HUES64 (cell line): ENCODE measurements at regions not wholly inside any gene's neighbourhood (a gene's known extent, or its start where the extent isn't known, plus 50 kb on each side); places are given as distances from the start of the nearest gene placed in this dataset.

Source experiments
- H3K27ac ChIP-seq: 2 replicates; pipeline ENCODE4 v1.7.0; 2013; ENCODE audit warnings: low read depth, low read length, inconsistent platforms
- H3K27me3 ChIP-seq: 2 replicates; pipeline ENCODE4 v1.6.1; 2013; ENCODE audit warnings: mild to moderate bottlenecking, low read length; ENCODE audit not compliant: insufficient read depth
- H3K36me3 ChIP-seq: 2 replicates; pipeline ENCODE4 v1.6.1; 2013; ENCODE audit warnings: mild to moderate bottlenecking, low read length; ENCODE audit not compliant: insufficient read depth
- H3K4me1 ChIP-seq: 2 replicates; pipeline ENCODE4 v1.6.1; 2013; ENCODE audit warnings: mild to moderate bottlenecking, low read length, moderate library complexity; ENCODE audit not compliant: insufficient read depth
- H3K4me3 ChIP-seq: 2 replicates; pipeline ENCODE4 v1.5.1; 2013; ENCODE audit warnings: mild to moderate bottlenecking, low read length, moderate library complexity
- H3K9ac ChIP-seq: 2 replicates; pipeline ENCODE4 v1.6.1; 2013; ENCODE audit warnings: mild to moderate bottlenecking, low read depth, low read length
- H3K9me3 ChIP-seq: 2 replicates; pipeline ENCODE4 v1.6.1; 2013; ENCODE audit warnings: low read depth, low read length; ENCODE audit not compliant: insufficient read depth
- WGBS: fragments of 150-250, 120-280 bp; methylation state at CpG from one replicate; pipeline ENCODE4 v1.1.7; 2013; ENCODE audit warnings: missing lambda C conversion rate; 5-methylcytosine and 5-hydroxymethylcytosine counted together

DNA sequence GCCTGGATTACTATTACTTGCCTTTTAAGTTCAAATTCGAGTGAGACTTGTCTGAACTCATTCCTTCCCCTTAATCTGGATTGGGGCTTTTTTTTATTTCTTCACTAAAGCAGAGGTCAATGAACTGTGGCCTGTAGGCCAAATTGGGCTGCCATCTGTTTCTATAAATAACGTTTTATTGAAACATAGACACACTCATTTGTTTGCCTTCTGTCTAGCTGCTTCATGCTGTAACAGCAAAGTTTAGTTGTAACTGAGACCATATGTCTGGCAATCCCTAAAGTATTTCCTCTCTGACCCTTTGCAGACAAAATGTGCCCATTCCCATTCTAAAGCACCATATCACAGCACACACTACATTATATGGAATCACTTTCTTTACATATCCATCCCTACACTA is 207.9 kb upstream of the ISX start:
- WGBS, result 95% methylated on average over 2 of the region's 2 CpGs
- Histone ChIP-seq H3K9me3 (no peaks in the 10 kb centered on the region; the same call in 1 of the 2 replicates), H3K27me3 (no peaks in the 10 kb centered on the region), H3K4me3 (no peak overlapping the region), H3K9ac (no peak overlapping the region), H3K36me3 (no peaks in the 10 kb centered on the region), H3K4me1 (no peaks in the 10 kb centered on the region), H3K27ac (no peak overlapping the region)

DNA sequence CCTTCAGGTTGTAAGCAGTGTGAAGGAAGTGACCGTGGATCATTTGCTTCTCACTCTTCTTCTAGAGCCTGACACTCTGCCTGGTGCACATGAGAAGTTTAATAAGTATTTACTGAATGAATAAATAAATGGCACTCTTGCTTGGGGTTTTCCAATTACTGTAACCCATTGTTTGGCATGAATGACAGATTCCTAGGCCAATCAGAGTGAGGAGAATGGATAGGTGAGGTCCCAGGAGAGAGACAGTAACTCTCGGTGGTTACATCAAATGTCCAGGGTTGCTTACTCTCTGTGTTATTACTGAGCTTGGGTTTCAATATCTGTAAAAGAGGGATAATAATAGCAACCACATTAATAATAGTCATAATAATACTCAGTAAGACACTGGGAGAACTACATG is 204.2 kb upstream of the ISX start:
- Histone ChIP-seq H3K9me3 (no peaks in the 10 kb centered on the region; the same call in 1 of the 2 replicates), H3K4me3 (no peak overlapping the region), H3K36me3 (no peaks in the 10 kb centered on the region), H3K27ac (no peak overlapping the region), H3K27me3 (no peaks in the 10 kb centered on the region), H3K9ac (no peak overlapping the region), H3K4me1 (no peaks in the 10 kb centered on the region)
- 94% methylated on average over 2 of the region's 2 CpGs for WGBS

DNA sequence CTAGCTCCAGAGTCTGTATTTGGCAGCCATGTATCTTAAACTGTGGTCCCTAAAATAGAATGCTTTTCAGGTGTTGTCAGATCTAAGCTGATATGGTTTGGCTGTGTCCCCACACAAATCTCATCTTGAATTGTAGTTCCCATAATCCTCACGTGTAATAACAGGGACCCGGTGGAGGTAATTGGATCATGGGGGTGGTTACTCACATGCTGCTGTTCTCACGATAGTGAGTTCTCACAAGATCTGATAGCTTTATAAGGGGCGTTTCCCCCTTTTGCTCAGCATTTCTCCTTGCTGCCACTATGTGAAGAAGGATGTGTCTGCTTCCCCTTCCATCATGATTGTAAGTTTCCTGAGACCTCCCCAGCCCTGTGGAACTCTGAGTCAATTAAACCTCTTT is 199.9 kb upstream of the ISX start:
- Histone ChIP-seq H3K9ac (no peak overlapping the region), H3K27me3 (no peaks in the 10 kb centered on the region), H3K4me1 (no peaks in the 10 kb centered on the region), H3K4me3 (no peak overlapping the region), H3K27ac (no peak overlapping the region), H3K9me3 (no peaks in the 10 kb centered on the region), H3K36me3 (no peaks in the 10 kb centered on the region)
- whole genome bisulfite sequencing, result 95% methylated on average over 4 of the region's 4 CpGs

DNA sequence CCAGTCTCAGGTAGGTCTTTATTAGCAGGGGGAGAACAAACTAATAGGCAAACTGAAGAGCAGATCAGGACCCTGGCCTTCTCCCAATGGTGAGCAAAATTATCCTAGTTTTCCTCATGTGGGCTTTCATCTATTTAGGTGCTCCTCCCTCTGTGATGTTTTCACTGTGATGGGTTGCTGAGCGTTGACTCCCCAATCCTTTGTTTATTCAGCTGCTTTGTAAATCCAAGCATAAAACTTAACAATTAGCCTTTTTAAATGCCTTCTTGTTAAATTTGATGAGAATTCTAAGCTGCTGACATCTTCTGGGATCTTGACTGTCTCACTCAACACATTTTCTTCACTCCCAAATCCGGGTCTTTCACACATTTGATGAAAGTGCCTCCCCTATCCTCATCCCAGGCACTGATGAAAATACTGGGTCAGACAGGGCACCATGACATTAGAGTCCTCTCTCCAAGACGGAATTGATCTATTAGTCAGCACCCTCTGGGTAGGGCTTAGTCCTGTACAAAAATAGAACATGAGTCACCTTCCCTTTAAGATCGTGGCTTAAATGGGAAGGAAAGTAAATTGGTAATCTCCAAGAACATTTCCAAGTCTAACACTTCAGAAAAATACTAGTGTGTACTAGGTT is 199.3 kb upstream of the ISX start:
- 83% methylated on average over 4 of the region's 4 CpGs for WGBS
- H3K27me3 ChIP-seq, result no peaks in the 10 kb centered on the region

GRCh38 chr22:34877506-34877905 is 188.5 kb upstream of the ISX start:
- Histone ChIP-seq H3K4me1 (no peaks in the 10 kb centered on the region), H3K9ac (no peak overlapping the region), H3K36me3 (no peaks in the 10 kb centered on the region), H3K27ac (no peak overlapping the region), H3K4me3 (no peak overlapping the region), H3K27me3 (no peaks in the 10 kb centered on the region; the same call in 1 of the 2 replicates), H3K9me3 (no peaks in the 10 kb centered on the region)
- WGBS, result 79% methylated on average over 1 of the region's 1 CpG

More for the DNA sequence above, 199.3 kb upstream of the ISX start:
- Histone ChIP-seq H3K36me3 (no peaks in the 10 kb centered on the region), H3K9me3 (no peaks in the 10 kb centered on the region), H3K4me3 (no peak overlapping the region), H3K9ac (no peak overlapping the region), H3K27ac (no peak overlapping the region), H3K4me1 (no peaks in the 10 kb centered on the region)

DNA sequence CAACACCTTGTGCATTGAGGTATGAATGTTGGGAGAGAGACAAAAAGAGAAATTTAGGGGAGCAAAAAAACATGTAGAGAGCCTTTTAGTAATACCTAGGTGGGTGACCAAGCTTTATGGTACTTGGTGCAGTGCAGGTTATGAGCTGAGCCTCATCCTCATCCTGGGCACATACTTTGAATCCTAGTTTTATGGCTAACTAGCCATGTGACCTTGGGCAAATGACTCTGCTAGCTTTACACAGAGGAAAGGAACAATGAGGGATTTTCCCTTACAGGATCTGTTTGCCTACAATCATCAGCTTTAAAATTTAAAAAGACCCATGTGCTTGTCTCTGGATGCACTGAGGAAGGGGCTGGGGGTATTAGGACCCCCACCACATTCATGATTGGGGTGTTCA is 187.8 kb upstream of the ISX start:
- Histone ChIP-seq H3K4me1 (no peaks in the 10 kb centered on the region), H3K27ac (no peak overlapping the region), H3K4me3 (no peak overlapping the region), H3K27me3 (no peaks in the 10 kb centered on the region; the same call in 1 of the 2 replicates), H3K9ac (no peak overlapping the region), H3K36me3 (no peaks in the 10 kb centered on the region), H3K9me3 (no peaks in the 10 kb centered on the region)

- H3K9ac ChIP-seq, result no peak overlapping the region
- 92% methylated on average over 3 of the region's 3 CpGs for WGBS
- no peaks in the 10 kb centered on the region; the same call in 1 of the 2 replicates for H3K27me3 ChIP-seq
Observed at GRCh38 chr22:34879001-34879400, 187.0 kb upstream of the ISX start.

DNA sequence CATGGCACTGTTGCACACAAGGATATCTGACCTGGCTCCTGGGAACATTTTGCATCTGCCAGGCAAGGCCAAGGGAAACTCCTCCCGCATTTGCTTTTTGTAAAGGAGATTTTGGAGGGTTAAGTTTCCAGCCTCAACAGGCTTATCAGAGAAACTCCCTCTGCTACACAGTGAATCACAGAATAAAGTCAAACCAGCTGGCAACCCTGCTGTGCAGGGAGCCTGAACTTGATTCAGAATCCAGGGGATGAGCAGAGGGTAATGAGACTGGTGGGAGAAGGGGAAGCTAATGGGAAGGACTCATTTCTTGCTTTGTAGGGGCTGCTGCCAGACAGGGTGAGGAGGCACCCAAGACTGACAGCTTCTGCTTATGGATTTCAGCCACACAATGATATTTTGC is 185.3 kb upstream of the ISX start:
- Histone ChIP-seq H3K4me1 (no peaks in the 10 kb centered on the region), H3K4me3 (no peak overlapping the region), H3K9ac (no peak overlapping the region), H3K27ac (no peak overlapping the region), H3K27me3 (no peaks in the 10 kb centered on the region; the same call in 1 of the 2 replicates), H3K9me3 (no peaks in the 10 kb centered on the region), H3K36me3 (no peaks in the 10 kb centered on the region)
- 100% methylated on average over 1 of the region's 1 CpG for WGBS

More at GRCh38 chr22:34879001-34879400, 187.0 kb upstream of the ISX start:
- Histone ChIP-seq H3K4me3 (no peak overlapping the region), H3K9me3 (no peaks in the 10 kb centered on the region), H3K36me3 (no peaks in the 10 kb centered on the region), H3K4me1 (no peaks in the 10 kb centered on the region), H3K27ac (no peak overlapping the region)

DNA sequence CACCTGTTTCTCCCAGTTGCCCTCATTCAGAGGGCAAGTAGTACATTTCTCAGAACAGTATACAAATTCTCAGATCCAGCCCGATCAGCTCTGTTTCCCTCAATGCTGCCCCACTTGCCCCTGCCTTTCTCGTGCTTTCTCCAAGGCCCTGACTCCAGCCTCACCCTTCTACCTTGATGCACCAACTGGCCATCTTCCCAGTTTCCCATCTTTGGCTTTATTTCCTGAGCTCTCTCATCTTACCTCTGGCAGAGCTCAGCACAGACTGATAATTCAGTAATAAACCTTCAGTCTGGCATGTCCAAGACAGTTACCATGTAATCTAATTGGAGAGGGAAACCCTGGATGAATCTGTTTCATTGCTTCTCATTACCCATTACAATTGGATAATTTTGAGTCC is 184.5 kb upstream of the ISX start:
- Histone ChIP-seq H3K9me3 (no peaks in the 10 kb centered on the region), H3K27me3 (no peaks in the 10 kb centered on the region; the same call in 1 of the 2 replicates), H3K9ac (no peak overlapping the region), H3K36me3 (no peaks in the 10 kb centered on the region), H3K4me3 (no peak overlapping the region), H3K27ac (no peak overlapping the region), H3K4me1 (no peaks in the 10 kb centered on the region)
- 95% methylated on average over 2 of the region's 2 CpGs for WGBS

DNA sequence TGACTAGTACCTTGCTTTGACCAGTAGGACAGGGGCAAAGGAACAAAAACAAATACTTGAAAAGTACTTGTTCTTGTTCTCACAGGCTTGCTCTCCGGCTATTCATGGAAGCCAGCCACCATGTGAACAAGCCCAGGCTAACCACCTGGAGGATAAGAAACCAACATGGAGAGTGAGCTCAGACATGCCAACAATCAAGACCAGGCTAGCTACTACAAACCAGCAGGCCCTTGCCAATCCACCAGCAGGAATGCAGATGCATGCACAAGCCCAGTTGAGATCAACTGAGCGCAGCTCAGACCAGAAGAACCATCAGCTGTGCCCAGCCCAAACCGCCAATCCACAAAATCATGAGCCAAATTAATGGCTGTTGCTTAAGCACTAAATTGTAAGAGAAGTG is 180.1 kb upstream of the ISX start:
- no peaks in the 10 kb centered on the region for H3K36me3 ChIP-seq
- no peaks in the 10 kb centered on the region for H3K27me3 ChIP-seq
- no peaks in the 10 kb centered on the region for H3K4me1 ChIP-seq
- no peak overlapping the region for H3K9ac ChIP-seq
- H3K4me3 ChIP-seq, result no peak overlapping the region
- H3K27ac ChIP-seq, result no peak overlapping the region
- H3K9me3 ChIP-seq, result peaks cover 24% of the 10 kb centered on the region
- whole genome bisulfite sequencing, result 96% methylated on average over 3 of the region's 3 CpGs

DNA sequence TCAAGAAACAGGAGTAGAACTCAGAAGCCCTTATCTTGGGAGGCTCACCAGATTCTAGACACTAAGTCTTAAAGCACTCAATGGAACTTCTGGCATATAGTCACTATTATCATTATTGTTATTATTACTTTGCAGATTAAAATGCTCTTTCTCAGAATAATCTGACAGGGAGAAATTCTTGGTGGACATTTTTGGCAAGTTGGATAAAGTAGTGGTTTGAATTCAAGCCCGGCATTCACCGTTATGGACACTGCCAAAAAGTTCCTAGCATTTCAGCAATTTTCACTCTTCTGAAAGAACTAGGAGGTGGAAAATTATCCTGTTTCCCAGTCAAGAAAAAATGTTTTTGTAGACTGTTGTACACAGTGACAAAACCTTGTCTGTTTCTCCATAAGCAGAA is 179.6 kb upstream of the ISX start:
- H3K36me3 ChIP-seq, result no peaks in the 10 kb centered on the region
- no peaks in the 10 kb centered on the region for H3K27me3 ChIP-seq
- peaks cover 29% of the 10 kb centered on the region for H3K9me3 ChIP-seq
- H3K9ac ChIP-seq, result no peak overlapping the region
- H3K4me1 ChIP-seq, result no peaks in the 10 kb centered on the region
- no peak overlapping the region for H3K27ac ChIP-seq
- 93% methylated on average over 2 of the region's 2 CpGs for WGBS
- no peak overlapping the region for H3K4me3 ChIP-seq

DNA sequence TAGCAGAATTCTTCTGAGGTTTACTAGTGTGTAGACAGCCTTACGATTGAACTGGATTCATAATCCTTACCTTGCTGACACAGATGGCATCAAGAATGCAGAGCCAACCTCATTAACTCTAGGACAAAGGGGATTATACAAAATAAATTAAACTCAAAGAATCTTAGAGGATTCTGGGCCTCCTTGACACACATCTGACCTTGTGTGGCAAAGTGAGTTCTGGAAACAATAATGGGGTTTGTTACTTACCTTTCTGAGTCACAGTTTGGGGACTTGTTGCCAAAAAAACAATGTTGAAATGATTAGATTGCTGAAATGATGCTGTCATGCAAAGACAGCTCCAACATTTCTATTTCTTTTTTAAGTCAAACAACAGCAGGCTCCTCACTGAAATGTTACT is 179.1 kb upstream of the ISX start:
- Histone ChIP-seq H3K4me3 (no peak overlapping the region), H3K4me1 (no peaks in the 10 kb centered on the region), H3K9ac (no peak overlapping the region), H3K27ac (no peak overlapping the region), H3K36me3 (no peaks in the 10 kb centered on the region), H3K9me3 (peaks cover 32% of the 10 kb centered on the region), H3K27me3 (no peaks in the 10 kb centered on the region)
- WGBS, result 100% methylated on average over 1 of the region's 1 CpG
